ENCODE measurements at regions not wholly inside any gene's neighbourhood (a gene's known extent, or its start where the extent isn't known, plus 50 kb on each side); places are given as distances from the start of the nearest gene placed in this dataset.
"Not testable (repeated sequence)": the region's sequence is repeated elsewhere in the genome, so short reads cannot be mapped to it uniquely, and the experiment has no call there.

DNA sequence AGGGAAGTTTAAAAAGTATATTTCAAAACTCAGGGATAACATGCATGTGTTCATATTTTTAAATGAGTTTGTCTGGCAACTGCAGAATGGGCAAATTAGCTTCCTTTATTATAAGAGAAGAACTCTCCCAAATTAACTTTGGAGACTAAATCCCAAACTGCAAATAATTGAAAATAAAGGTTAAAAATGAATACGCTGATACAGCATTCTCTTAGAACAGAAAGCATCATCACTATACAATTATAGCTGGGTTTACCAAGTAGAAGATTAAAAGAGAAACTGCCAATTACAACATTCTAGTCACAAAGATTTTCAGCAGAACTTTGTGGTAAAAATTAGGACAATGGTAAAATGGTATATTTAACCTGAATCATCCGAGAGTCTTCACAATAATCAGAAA lies 73.3 kb downstream of the OLFM4 start:
- DNase-seq: no peak

DNA sequence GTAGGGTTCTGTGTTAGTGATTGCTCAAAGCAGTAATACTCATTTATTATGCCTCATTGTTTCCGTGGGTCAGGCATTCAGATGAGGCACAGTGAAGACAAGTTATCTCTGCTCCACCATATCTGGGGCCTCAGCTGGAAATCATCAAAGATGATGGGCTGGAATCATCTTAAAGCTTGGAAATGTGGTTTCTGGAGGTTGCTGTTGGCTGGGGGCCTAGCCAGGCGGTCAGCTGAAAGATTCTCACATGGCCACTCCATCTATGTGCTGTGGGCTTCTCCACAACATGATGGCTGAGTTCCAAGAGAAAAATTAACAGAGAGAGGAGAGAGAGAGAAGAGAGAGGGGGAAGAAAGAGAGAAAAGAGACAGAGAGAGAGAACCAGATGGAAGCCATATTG lies 75.5 kb downstream of the OLFM4 start:
- no peak for DNase-seq

DNA sequence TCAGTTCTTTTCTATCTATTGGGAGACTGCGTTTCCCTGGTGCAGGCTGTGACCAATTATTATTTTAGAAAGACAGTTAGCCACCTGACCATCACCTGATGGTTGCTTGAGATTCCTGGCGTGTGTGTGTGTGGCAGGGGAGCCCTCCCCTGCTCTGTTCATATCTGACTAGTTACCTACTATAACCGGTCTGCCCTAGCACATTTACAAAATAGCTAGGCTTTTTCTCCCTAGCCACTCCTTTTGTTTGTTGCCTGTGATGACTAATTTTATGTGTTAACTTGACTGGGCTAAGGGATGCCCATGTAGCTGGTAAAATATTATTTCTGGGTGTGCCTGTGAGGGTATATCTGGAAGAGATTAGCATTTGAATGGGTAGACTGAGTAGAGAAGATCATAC lies 76.9 kb downstream of the OLFM4 start:
- no peak for DNase-seq

DNA sequence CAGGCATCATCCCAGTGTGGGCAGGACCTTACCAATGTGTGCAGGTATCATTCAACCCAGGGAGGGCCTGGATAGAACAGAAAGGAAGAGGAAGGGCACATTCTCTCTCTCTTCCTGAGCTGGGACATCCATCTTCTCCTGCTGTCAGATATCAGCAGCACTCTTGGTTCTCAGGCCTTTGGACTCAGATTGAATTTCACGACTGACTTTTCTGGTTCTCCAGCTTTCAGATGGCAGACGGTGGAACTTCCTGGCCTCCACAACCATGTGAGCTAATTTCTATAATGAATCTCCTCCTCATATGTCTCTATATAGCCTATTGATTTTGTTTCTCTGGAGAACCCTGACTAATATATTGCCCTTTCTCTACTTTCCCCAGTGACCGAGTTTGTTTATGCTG lies 77.3 kb downstream of the OLFM4 start:
- no peak for DNase-seq

DNA sequence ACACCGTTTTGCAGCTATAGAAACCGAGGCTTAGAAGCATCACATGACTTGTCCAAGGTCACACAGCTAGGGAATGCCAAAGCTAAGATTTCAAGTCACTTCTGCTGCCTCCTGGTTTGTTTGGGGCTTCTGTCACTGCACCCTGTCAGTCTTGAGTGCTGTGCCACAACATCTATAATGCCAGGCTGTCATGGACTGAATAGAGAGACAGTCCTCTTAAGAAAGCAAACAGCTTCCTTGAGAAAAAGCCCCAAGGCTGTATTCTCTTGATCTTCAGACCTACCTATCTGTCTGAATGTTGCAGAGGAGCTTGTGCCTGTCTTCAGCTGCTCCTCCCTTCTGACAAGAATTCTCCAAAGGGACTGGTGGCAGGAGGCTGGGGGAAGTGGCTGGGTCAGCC lies 81.6 kb downstream of the OLFM4 start:
- DNase-seq: no peak

DNA sequence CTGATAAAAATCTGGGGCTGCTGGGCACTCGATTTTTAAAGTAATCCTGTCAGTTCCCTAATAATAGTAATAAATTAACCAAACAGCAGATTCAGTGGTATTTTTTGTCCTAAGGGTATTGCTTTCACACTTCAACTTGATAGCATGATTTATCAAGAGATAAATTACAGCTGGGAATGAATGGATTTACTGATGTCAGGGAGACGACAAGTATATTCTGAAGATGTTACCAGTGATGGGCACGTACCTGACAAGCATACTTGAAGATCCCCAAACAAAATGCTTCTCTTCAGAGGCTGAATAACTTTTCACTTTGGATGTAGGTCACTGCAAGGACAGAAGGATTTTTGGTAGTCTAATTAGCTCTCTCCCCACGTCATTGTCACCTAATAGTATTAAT lies 82.0 kb downstream of the OLFM4 start:
- no peak for DNase-seq

DNA sequence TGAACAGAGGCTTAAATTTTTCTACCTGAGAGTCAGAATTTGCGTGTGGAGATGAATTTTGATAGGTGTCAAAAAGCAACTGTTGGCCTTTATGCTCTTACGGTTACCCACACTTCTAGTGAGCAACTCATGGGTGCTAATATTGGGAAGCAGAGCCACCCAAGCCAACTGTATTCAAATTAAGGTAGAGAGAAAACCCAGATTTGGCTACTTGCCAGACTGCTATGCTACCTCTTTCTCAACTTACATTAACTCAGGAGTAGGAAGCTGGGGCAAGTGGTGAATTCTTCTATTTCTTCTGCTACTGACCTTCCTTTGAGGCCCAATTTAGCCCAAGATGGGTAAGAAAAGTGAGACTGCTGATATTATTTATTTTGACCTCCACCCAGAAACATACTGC lies 83.9 kb downstream of the OLFM4 start:
- DNase-seq: no peak

DNA sequence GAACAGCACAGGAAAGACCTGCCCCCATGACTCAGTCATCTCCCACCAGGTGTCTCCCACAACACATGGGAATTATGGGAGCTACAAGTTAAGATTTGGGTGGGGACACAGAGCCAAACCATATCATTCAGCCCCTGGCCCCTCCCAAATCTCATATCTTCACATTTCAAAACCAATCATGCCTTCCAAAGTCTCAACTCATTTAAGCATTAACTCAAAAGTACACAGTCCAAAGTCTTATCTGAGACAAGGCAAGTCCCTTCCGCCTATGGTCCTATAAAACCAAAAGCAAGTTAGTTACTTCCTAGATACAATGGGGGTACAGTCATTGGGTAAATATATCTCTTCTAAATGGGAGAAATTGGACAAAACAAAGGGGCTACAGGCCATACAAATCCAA lies 88.4 kb downstream of the OLFM4 start:
- DNase-seq: not testable (repeated sequence)

DNA sequence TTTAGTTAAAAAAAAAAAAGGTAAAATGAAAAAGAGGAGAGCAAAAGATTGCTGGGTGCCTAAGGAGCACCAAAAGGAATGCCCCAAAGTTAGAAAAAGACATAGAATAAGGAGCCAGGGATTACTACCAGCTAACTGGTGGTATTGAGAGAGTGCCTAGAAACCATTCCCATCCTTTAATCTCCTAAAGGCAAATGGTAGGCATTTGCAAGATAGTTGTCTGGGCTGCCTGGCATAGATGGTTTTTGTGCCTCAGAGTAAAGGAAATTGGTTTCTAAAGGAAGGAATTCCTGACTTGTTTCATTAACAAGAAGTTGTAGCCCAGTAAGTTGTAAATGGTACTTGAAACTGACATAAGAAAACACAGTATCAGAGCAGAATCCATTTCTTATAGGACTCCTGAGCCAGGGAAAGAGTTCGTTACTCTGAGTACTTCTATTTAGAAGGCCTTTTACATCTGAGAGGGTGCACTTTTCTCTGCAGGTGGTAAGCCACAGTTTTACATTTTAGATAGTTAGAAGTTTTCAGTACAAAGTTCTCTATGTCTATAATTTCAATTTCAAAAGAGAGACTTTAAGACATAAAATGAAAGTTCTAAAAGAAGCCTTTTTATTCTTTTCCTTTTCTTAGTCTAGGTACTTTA lies 92.6 kb downstream of the OLFM4 start:
- no peak for DNase-seq

DNA sequence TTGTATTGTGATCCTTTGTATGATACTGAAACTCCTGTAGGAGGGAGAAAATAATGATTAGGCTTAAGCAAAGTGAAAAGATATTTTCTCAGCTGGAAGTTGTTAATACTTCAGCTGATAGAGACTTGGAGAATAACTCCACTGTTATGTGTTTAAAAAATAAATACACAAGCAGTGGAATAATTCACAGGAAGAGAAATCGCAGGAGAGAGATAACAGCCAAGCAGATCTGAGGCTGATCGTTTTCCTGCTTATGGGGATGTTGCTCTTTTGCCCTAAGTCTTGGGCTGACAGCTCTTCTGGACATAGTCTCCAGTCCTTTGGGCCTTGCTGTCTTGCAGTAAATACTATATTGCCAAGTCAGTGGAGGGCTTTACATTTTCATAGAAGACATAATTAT lies 93.3 kb downstream of the OLFM4 start:
- DNase-seq: no peak

DNA sequence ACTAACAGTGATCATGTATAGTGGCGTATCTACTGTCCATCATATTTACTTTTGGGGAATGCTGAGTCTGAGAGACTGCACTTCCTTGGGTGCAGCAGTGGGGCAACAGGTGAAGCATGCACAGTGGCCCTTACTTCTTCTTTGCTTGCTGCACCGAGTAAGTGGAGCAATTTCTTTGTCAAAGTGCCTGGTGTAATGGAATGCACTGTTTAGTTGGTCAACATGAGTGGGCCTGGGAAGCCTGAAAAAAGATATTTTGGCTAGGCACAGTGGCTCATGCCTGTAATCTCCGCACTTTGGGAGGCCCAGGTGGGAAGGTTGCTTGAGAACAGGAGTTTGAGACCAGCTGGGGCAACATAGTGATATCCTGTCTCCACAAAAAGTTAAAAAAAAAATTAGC lies 94.9 kb downstream of the OLFM4 start:
- no peak for DNase-seq

DNA sequence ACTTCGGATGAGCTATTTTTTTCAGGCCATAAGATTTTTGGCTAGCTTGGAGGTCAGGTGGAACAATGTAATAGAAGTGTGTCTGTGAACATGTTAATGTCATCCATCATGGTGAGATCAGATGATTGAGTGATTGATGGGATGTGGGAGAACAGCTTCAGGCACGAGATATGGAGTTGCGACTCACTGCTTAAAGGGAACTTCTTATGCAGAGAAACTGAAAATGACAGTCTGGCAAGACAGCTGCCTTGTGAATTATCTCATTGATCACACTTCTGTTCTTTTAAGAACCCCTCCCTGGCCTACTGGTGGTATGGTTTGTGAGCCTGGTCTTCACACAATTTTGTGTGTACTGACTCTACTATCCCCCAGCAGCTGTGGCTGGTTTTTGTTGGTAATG lies 96.0 kb downstream of the OLFM4 start:
- no peak for DNase-seq

DNA sequence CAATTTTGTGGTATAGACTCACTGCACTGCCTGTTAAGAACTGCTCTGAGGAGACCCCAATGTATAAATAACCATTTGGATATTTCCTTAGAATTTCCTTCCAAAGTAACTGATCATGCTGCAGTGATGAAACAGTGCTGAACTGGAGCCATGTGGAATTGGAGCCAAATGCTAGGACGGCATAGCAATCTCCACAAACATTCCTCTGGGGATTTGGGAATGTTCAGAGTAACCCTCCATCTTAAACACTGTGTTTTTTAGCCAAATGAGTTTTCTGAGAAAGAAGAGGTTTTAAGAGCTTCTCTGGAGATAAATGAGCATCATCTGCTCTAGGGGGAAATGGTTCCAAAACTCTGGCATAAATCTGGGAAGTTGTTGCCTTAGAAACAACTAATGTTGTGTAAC lies 98.2 kb downstream of the OLFM4 start:
- DNase-seq: no peak

DNA sequence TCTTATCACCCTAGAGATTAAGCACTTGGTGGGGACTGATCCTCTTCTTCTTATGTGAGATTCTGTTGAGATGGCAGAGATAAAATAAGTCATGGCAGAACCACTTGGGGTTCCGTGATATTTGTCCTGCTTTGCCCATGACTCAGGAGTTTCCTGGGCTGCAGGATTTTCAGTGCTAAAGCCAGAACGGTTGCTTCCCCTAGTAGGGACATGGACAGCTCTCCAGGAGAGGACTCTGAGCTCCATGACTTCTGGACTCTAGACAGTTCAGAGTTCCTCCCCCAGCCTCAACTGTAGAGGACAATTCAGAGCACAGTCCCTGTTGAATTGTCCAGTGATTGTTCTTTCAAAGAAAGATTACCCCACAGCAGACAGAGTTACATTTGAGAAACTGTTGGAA lies 98.8 kb downstream of the OLFM4 start:
- DNase-seq: no peak

DNA sequence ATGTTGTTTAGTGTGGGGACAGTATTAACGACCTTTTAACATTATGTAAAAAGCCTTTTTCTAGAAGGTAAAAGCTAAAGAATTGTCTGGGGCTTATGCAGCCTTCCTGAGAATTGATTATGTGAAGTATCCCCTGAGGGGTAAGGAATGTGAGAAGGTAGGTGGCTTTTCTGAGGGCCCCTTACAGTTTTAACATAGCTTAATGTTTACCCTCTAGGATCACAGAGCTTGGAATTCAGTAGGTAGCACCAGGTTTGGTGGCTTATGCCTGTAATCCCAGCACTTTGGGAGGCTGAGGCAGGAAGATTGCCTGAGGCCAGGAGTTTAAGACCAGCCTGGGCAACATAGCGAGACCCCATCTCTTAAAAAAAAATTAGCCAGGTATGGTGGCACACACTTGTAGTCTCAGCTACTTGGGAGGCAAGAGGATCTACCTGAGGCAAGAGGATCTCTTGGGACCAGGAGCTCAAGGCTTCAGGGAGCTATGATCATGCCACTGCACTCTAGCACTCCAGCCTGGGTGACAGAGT lies 101.3 kb downstream of the OLFM4 start:
- no peak for DNase-seq

DNA sequence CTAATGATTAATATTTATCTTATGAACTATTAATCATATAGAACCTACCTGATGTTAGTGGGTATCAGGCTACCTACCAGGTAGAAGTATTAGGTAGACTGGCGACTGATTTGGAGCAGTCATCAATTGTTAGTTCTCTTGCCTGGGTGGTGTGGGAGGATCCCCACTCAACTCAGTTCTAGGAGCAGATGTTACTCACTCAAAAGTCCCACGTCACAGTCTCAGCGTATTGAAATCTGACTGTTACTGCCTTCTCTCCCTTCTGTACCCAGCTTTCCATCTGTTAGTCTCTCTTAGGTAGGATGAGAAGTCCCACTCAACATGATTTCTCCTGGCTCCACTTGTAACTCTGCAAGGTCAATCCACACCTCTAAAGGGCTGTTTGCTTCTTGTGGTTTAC lies 102.7 kb downstream of the OLFM4 start:
- no peak for DNase-seq

DNA sequence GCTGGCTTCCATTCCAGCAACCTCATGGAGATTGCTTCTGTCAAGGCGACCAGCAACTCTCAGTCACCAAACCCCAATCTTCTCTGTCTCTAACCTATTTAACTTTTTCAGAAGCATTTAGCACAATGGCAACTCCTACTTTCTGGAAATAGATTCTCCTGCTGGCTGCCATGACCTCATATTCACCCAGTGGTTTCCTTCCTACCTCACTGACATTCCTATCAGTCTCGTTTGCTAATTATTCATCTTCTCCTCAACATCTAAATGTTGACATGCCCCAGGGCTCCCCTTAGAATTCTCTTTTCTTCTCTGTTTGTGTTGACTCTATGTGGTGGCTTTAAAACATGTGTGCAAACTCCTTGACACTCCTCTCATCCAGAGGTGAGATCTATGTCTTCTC lies 106.7 kb downstream of the OLFM4 start:
- DNase-seq: no peak

DNA sequence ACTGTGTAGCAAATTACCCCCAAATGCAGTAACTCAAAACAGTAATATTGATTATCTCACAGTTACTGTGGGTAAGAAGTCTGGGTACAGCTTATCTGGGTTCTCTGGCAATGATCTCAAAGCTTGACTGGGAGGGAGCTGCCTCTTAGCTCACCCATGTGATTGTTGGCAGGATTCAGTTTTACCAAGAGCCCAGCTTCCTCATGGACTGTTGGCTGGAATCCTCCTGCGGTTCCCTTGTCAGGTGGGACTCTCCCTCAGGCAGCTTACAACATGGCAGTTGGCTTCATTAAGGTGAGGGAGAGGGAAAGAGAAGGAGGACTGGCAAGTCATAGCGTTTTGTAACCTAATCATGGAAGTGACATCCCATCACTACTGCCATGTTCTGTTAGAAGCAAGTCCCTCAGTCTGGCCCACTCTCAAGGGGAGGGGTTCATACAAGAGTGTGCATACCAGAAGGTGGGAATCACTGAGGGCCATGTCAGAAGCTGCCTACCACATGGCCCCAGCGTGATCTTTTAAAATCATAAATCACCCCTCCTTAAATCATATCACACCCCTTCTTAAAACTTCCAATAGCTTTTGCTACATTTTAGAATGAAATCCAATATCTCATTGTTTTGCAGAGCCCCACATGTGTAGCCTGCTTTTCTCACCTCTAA lies 108.1 kb downstream of the OLFM4 start:
- no peak for DNase-seq

DNA sequence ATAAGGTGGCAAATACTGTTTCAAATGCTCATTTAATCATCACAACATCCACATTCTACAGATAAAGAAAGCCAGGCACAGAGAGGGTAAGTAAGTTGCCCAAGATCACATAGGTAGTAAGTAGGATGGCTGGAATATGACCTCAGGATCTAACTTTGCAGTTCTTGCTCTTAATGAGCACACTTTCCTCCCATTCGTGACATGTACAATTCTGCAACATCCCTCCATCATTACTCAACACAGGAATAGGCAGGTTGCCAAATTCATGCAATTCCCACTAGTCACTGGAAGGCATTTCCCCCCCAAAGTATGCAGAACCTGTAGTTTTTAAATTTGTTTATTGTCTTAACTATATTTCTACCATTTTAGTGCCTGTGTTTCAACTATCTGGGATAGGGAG lies 109.2 kb downstream of the OLFM4 start:
- DNase-seq: no peak

DNA sequence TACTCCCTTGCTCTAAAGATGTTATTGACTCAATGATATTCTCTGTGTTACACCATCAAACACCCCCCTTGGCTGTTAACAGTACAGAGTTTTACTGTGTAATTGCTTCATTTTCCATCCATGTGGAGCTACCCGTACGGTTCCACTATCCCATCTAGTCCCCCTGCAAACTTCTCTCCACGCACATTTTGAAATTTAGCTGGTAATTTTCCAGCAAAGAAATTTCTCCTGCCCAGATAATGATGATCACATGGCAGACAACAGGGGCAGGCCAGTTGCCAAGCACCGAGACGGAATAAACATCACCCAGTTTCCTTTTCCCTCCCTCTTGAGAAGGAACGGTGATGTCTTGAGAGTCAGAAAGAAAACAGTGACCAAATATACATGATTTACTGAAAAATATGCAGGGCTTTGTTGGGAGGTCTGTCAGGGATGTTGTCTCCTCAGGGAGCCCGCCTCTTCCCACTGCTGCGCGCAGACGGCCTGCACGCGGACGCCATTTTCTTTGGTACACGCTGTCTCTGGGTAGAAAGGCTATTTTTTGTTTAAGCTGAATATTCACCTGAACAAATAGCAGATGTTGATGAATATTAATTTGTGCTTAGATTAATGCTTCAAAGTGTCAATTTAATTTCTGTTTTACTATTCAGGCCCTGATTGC lies 109.9 kb downstream of the OLFM4 start:
- no peak for DNase-seq

DNA sequence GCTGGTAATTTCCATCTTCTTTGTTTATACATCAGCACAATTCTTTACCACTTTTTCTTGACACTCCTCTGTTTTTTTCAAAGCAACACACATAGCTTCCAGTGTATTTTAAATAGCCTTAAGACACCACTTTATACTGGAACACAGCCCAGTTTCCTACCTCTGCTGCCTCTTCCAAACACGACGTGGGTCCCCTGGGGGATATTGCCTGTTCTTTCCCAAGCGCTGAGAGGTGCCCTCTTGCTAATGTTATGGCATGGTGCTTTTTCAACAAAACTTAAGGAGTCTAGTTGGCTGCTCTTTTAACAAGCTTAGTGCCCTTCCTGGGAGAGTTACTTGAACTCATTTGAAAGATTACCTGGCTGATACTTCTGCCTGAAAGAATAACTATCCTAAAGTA lies 112.7 kb downstream of the OLFM4 start:
- no peak for DNase-seq

DNA sequence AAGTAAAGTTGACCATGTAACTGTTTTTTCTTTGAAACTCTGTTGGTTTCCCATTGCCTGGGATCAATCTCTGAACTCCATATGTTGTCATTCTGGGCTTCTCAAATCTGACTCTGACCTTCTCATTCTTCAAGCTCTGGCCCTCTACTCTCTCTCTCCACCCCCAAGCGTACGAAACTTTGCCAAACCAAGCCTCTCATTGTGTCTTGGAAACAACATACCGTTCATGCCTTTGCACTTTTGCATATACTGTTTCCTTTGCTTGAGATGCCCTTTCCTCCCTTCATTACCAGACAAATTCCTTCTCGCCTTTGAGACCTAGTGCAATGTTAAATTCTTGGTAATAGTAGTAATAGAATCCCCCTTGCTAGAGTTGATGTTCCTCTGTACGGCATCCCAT lies 113.7 kb downstream of the OLFM4 start:
- DNase-seq: no peak

DNA sequence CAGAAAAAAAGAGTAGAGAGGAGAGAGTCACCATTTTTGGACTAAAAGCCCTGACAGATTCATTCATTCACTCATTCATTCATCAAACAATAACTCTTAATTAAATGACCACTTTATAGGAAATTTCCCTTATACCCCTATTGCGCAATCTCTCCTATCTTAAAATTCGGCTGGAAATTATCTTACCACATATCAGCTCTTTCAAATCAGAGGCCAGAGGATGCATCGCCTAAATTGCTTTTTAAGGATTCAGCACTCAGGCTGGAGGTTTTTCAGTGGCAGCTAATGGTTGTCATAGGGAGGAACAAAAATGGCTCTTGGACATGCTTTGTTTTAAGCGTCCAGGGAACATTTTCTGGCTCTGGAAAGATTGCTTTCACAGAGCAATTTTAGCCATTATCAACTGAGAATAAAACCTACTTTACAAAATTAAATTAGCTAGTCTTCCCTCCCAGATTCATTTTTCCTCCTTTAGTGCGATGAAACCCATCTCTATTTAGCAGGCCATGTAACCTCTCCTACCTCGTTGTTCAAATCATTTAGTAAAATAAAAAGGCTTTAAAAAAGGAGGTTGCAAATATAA lies 115.2 kb downstream of the OLFM4 start:
- DNase-seq: no peak

DNA sequence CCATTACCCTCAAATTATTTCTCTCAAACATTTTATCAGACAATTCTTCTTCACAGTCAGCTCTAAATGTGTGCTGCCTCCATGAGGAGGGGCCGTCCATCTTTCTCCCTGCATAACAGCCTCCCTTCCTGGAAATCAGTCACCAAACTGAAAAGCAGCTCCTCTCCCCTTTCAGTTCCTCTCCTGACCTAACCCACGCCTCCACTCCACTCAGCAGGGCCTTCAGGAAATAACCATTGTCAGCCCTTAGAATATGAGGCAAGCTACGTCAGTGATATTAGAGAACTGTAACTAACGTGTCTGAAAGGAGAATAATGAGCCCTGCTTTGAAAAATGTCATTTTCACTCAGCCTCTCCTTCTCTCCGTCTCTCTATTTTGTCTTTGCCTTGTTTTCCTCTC lies 116.2 kb downstream of the OLFM4 start:
- no peak for DNase-seq
